ENCODE measurements at regions not wholly inside any gene's neighbourhood (a gene's known extent, or its start where the extent isn't known, plus 50 kb on each side); places are given as distances from the start of the nearest gene placed in this dataset.

GRCh38 chr7:52854681-52855080, 180.8 kb upstream of the POM121L12 start:
- no peaks in the 10 kb centered on the region for H3K9me3 ChIP-seq (ENCODE audit: control insufficient read depth, insufficient read depth, low read length)
- no peaks in the 10 kb centered on the region for H3K27me3 ChIP-seq (ENCODE audit: control insufficient read depth, low read length)
- no peaks in the 10 kb centered on the region for H3K79me2 ChIP-seq (ENCODE audit: control insufficient read depth, low read length)
- H3F3A ChIP-seq (ENCODE audit: control insufficient read depth, insufficient read depth): no peaks in the 10 kb centered on the region
- no peak for TF ChIP-seq EZH2phosphoT487 (IDR thresholded peaks at IDR 0.05; ENCODE audit: borderline replicate concordance, low read length)
- no peak for TF ChIP-seq CTCF (IDR thresholded peaks at IDR 0.05; ENCODE audit: low read depth, low read length, poor library complexity, severe bottlenecking)
- H4K20me1 ChIP-seq (ENCODE audit: control insufficient read depth, insufficient read depth, low read depth, low read length): no peaks in the 10 kb centered on the region
- no peak overlapping the region for H3K4me3 ChIP-seq (ENCODE audit: low read length)
- H3K36me3 ChIP-seq (ENCODE audit: control insufficient read depth, low read length): no peaks in the 10 kb centered on the region
- no peak overlapping the region for H3K4me2 ChIP-seq (ENCODE audit: low read length)
- H3K4me1 ChIP-seq (ENCODE audit: control insufficient read depth, low read length): no peaks in the 10 kb centered on the region
- no peaks in the 10 kb centered on the region for H3K9me2 ChIP-seq (replicated peaks; ENCODE audit: control insufficient read depth, low read length)
- no peak overlapping the region for H3K27ac ChIP-seq (ENCODE audit: low read depth, low read length)

GRCh38 chr7:52851547-52851946, 183.9 kb upstream of the POM121L12 start:
- no peak for TF ChIP-seq EZH2phosphoT487 (IDR thresholded peaks at IDR 0.05; ENCODE audit: borderline replicate concordance, low read length)
- TF ChIP-seq CTCF (IDR thresholded peaks at IDR 0.05; ENCODE audit: low read depth, low read length, poor library complexity, severe bottlenecking): no peak
- Histone ChIP-seq H3F3A (ENCODE audit: control insufficient read depth, insufficient read depth) (no peaks in the 10 kb centered on the region), H3K27me3 (ENCODE audit: control insufficient read depth, low read length) (no peaks in the 10 kb centered on the region), H3K9me3 (ENCODE audit: control insufficient read depth, insufficient read depth, low read length) (no peaks in the 10 kb centered on the region), H3K4me3 (ENCODE audit: low read length) (no peak overlapping the region), H3K4me2 (ENCODE audit: low read length) (no peak overlapping the region), H3K4me1 (ENCODE audit: control insufficient read depth, low read length) (no peaks in the 10 kb centered on the region), H3K36me3 (ENCODE audit: control insufficient read depth, low read length) (no peaks in the 10 kb centered on the region), H3K79me2 (ENCODE audit: control insufficient read depth, low read length) (no peaks in the 10 kb centered on the region), H4K20me1 (ENCODE audit: control insufficient read depth, insufficient read depth, low read depth, low read length) (no peaks in the 10 kb centered on the region), H3K9me2 (replicated peaks; ENCODE audit: control insufficient read depth, low read length) (no peaks in the 10 kb centered on the region), H3K27ac (ENCODE audit: low read depth, low read length) (no peak overlapping the region)

- no peaks in the 10 kb centered on the region for H3K36me3 ChIP-seq (ENCODE audit: control insufficient read depth, low read length)
- H3K27me3 ChIP-seq (ENCODE audit: control insufficient read depth, low read length): no peaks in the 10 kb centered on the region
- no peaks in the 10 kb centered on the region for H3K9me2 ChIP-seq (replicated peaks; ENCODE audit: control insufficient read depth, low read length)
- no peaks in the 10 kb centered on the region for H3F3A ChIP-seq (ENCODE audit: control insufficient read depth, insufficient read depth)
- H3K9me3 ChIP-seq (ENCODE audit: control insufficient read depth, insufficient read depth, low read length): no peaks in the 10 kb centered on the region
- H3K4me1 ChIP-seq (ENCODE audit: control insufficient read depth, low read length): peaks cover 12% of the 10 kb centered on the region
- no peaks in the 10 kb centered on the region for H3K79me2 ChIP-seq (ENCODE audit: control insufficient read depth, low read length)
- H3K4me3 ChIP-seq (ENCODE audit: low read length): no peak overlapping the region
- H3K4me2 ChIP-seq (ENCODE audit: low read length): no peak overlapping the region
- no peak overlapping the region for H3K27ac ChIP-seq (ENCODE audit: low read depth, low read length)
- TF ChIP-seq CTCF (IDR thresholded peaks at IDR 0.05; ENCODE audit: low read depth, low read length, poor library complexity, severe bottlenecking): no peak
- TF ChIP-seq EZH2phosphoT487 (IDR thresholded peaks at IDR 0.05; ENCODE audit: borderline replicate concordance, low read length): no peak
- H4K20me1 ChIP-seq (ENCODE audit: control insufficient read depth, insufficient read depth, low read depth, low read length): no peaks in the 10 kb centered on the region
Measured at GRCh38 chr7:52843436-52843835, 192.0 kb upstream of the POM121L12 start.

All from DOHH2 (cell line).